GM23248 (cell line): ENCODE measurements at regions not wholly inside any gene's neighbourhood (a gene's known extent, or its start where the extent isn't known, plus 50 kb on each side); places are given as distances from the start of the nearest gene placed in this dataset.

ENCODE experiments used
- DNase-seq: peaks from one replicate; pipeline ENCODE4 v3.0.0-alpha.2; 2015
- H2AFZ ChIP-seq: fragments of 200-600 bp; sonication (generic); 2 replicates; pipeline ENCODE4 v1.6.1; 2016; ENCODE audit warnings: antibody characterized with exemption
- H3F3A ChIP-seq: fragments of 200-600 bp; sonication (generic); 2 replicates; pipeline ENCODE4 v1.6.1; 2016; ENCODE audit warnings: mild to moderate bottlenecking, antibody characterized with exemption, mixed run types; ENCODE audit not compliant: insufficient read depth
- H3K27ac ChIP-seq: fragments of 200-600 bp; sonication (generic); 2 replicates; pipeline ENCODE4 v1.5.1; 2016; ENCODE audit warnings: mild to moderate bottlenecking
- H3K27me3 ChIP-seq: fragments of 200-600 bp; sonication (generic); replicated peaks from 2 replicates; pipeline ENCODE4 v1.6.1; 2016; ENCODE audit warnings: mild to moderate bottlenecking; ENCODE audit not compliant: insufficient read depth
- H3K36me3 ChIP-seq: fragments of 200-600 bp; sonication (generic); 2 replicates; pipeline ENCODE4 v1.6.1; 2016; ENCODE audit warnings: low read depth, mild to moderate bottlenecking
- H3K4me1 ChIP-seq: fragments of 200-600 bp; sonication (generic); 2 replicates; pipeline ENCODE4 v1.6.1; 2016; ENCODE audit warnings: mild to moderate bottlenecking; ENCODE audit not compliant: insufficient read depth
- H3K4me2 ChIP-seq: fragments of 200-600 bp; sonication (generic); one replicate; pipeline ENCODE4 v1.6.1; 2016; ENCODE audit warnings: mild to moderate bottlenecking; ENCODE audit not compliant: unreplicated experiment
- H3K4me3 ChIP-seq: fragments of 200-600 bp; sonication (generic); 2 replicates; pipeline ENCODE4 v1.5.1; 2016; ENCODE audit warnings: mild to moderate bottlenecking
- H3K79me2 ChIP-seq: fragments of 200-600 bp; sonication (generic); 2 replicates; pipeline ENCODE4 v1.6.1; 2016; ENCODE audit warnings: mild to moderate bottlenecking; ENCODE audit not compliant: insufficient read depth
- H3K9ac ChIP-seq: fragments of 200-600 bp; sonication (generic); 2 replicates; pipeline ENCODE4 v1.6.1; 2016; ENCODE audit warnings: mild to moderate bottlenecking
- H3K9me2 ChIP-seq: fragments of 200-600 bp; sonication (generic); 2 replicates; pipeline ENCODE4 v1.6.1; 2016; ENCODE audit warnings: mixed run types, mild to moderate bottlenecking, moderate library complexity; ENCODE audit not compliant: insufficient read depth
- H3K9me3 ChIP-seq: fragments of 200-600 bp; sonication (generic); one replicate; pipeline ENCODE4 v1.6.1; 2017; ENCODE audit warnings: low read depth
- H4K20me1 ChIP-seq: fragments of 200-600 bp; sonication (generic); 2 replicates; pipeline ENCODE4 v1.6.0; 2016; ENCODE audit not compliant: insufficient read depth
- EZH2 ChIP-seq: fragments of 200-600 bp; sonication (generic); IDR thresholded peaks from 2 replicates; pipeline ENCODE4 v1.6.1; 2018; ENCODE audit warnings: antibody characterized with exemption, mild to moderate bottlenecking; ENCODE audit not compliant: insufficient read depth, poor library complexity, severe bottlenecking
- EZH2phosphoT487 ChIP-seq: fragments of 200-600 bp; sonication (generic); IDR thresholded peaks from 2 replicates; pipeline ENCODE4 v1.6.1; 2018; ENCODE audit warnings: antibody characterized with exemption, moderate library complexity, mild to moderate bottlenecking, low read depth; ENCODE audit not compliant: insufficient read depth
- WGBS, 2 experiments: methylation state at CpG; one replicate each; pipeline ENCODE4 v1.1.6; 2015 to 2017; ENCODE audit warnings: low lambda C conversion rate in 2 of 2, low coverage in 1 of 2; ENCODE audit errors: missing lambda C conversion rate in 2 of 2; 5-methylcytosine and 5-hydroxymethylcytosine counted together
- in situ Hi-C: fragments of 300-500 bp; cut with MboI; formaldehyde crosslinking; loops from 2 replicates; pipeline ENCODE4 v1.15.0; 2020

- Histone ChIP-seq H3K27me3 (peaks cover 61% of the 10 kb centered on the region), H3K9me2 (no peaks in the 10 kb centered on the region), H3F3A (no peaks in the 10 kb centered on the region), H3K27ac (no peak overlapping the region), H3K9ac (no peak overlapping the region), H3K9me3 (no peaks in the 10 kb centered on the region), H4K20me1 (no peaks in the 10 kb centered on the region), H3K36me3 (no peaks in the 10 kb centered on the region), H3K4me3 (no peak overlapping the region), H3K4me2 (no peak overlapping the region), H2AFZ (no peak overlapping the region), H3K4me1 (no peaks in the 10 kb centered on the region), H3K79me2 (no peaks in the 10 kb centered on the region)
- WGBS, 2 experiments = 25 to 36% methylated on average over 41 to 48 of the region's 48 CpGs
- TF ChIP-seq EZH2 (no peak), EZH2phosphoT487 (no peak)
- in situ Hi-C loops = no loop called here
- DNase-seq = no peak
Observed at GRCh38 chr13:111411151-111411858, 90.9 kb downstream of the TEX29 start.

- Histone ChIP-seq H3K4me2 (no peak overlapping the region), H2AFZ (no peak overlapping the region), H3K36me3 (no peaks in the 10 kb centered on the region), H3K79me2 (no peaks in the 10 kb centered on the region), H3K27me3 (peaks cover 69% of the 10 kb centered on the region), H3K9ac (no peak overlapping the region), H3K4me3 (no peak overlapping the region), H3K27ac (no peak overlapping the region), H3K9me2 (no peaks in the 10 kb centered on the region), H4K20me1 (no peaks in the 10 kb centered on the region), H3K9me3 (no peaks in the 10 kb centered on the region), H3K4me1 (no peaks in the 10 kb centered on the region), H3F3A (no peaks in the 10 kb centered on the region)
- 40% methylated on average over 15 of the region's 15 CpGs for WGBS, 2 experiments
- in situ Hi-C loops = no loop called here
- DNase-seq = no peak
- no peak for TF ChIP-seq EZH2phosphoT487
- TF ChIP-seq EZH2 = no peak
Observed at GRCh38 chr13:111411919-111412650, 91.6 kb downstream of the TEX29 start.

GRCh38 chr13:111413407-111414187 is 93.2 kb downstream of the TEX29 start:
- in situ Hi-C loops = no loop called here
- 37 to 41% methylated on average over 19 of the region's 19 CpGs for WGBS, 2 experiments

GRCh38 chr13:111414341-111414740 is 93.9 kb downstream of the TEX29 start:
- Histone ChIP-seq H3K9ac (no peak overlapping the region), H4K20me1 (no peaks in the 10 kb centered on the region), H3K9me2 (no peaks in the 10 kb centered on the region), H3K4me1 (no peaks in the 10 kb centered on the region), H3K9me3 (no peaks in the 10 kb centered on the region), H3K4me3 (no peak overlapping the region), H3K4me2 (no peak overlapping the region), H3K79me2 (no peaks in the 10 kb centered on the region), H3K27me3 (peaks cover 78% of the 10 kb centered on the region), H3K27ac (no peak overlapping the region), H3K36me3 (no peaks in the 10 kb centered on the region), H2AFZ (no peak overlapping the region), H3F3A (no peaks in the 10 kb centered on the region)
- in situ Hi-C loops = no loop called here
- DNase-seq = no peak
- no peak for TF ChIP-seq EZH2
- no peak for TF ChIP-seq EZH2phosphoT487
- WGBS, 2 experiments = 70 to 71% methylated on average over 9 of the region's 9 CpGs

More at GRCh38 chr13:111413407-111414187, 93.2 kb downstream of the TEX29 start:
- no peaks in the 10 kb centered on the region for H3K9me2 ChIP-seq
- H3K79me2 ChIP-seq = no peaks in the 10 kb centered on the region
- no peak overlapping the region for H3K4me3 ChIP-seq
- no peaks in the 10 kb centered on the region for H3K4me1 ChIP-seq
- H2AFZ ChIP-seq = no peak overlapping the region
- DNase-seq = no peak
- H3K27ac ChIP-seq = no peak overlapping the region
- H3K36me3 ChIP-seq = no peaks in the 10 kb centered on the region
- H3F3A ChIP-seq = no peaks in the 10 kb centered on the region
- no peak overlapping the region for H3K9ac ChIP-seq
- H3K9me3 ChIP-seq = no peaks in the 10 kb centered on the region
- TF ChIP-seq EZH2phosphoT487 (no peak), EZH2 (no peak)
- H4K20me1 ChIP-seq = no peaks in the 10 kb centered on the region
- H3K4me2 ChIP-seq = no peak overlapping the region
- peaks cover 81% of the 10 kb centered on the region for H3K27me3 ChIP-seq
